ENCODE measurements at regions not wholly inside any gene's neighbourhood (a gene's known extent, or its start where the extent isn't known, plus 50 kb on each side); places are given as distances from the start of the nearest gene placed in this dataset.

- DNase-seq, result peak; percentile 7 to 25
These were observed 249.2 kb upstream of the RPS6KA3 start for GRCh38 chrX:20515841-20516461.

GRCh38 chrX:20514358-20514757 lies 247.6 kb upstream of the RPS6KA3 start:
- DNase-seq, result no peak

GRCh38 chrX:20513185-20513584 lies 246.5 kb upstream of the RPS6KA3 start:
- no peak for DNase-seq

DNA sequence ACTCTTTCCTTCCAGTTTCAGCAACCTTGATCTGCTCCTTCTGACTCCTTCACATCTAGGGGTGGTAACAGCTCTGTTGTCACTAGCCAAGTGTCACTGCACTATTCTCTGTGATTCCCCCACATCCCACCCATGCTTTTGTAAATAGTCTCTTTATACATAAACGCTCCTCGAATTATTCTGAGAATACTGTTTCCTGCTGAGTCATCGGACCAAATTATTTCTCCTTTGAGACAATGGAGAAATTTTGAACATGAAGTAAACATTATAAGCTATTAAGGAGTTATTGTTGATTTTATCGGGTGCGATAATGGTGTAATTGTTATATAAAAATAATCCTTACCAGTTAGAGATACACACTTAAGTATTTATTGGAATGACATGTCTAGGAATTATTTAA lies 245.1 kb upstream of the RPS6KA3 start:
- no peak for DNase-seq

- DNase-seq, result no peak
These were observed 241.4 kb upstream of the RPS6KA3 start for GRCh38 chrX:20507901-20508620.

DNA sequence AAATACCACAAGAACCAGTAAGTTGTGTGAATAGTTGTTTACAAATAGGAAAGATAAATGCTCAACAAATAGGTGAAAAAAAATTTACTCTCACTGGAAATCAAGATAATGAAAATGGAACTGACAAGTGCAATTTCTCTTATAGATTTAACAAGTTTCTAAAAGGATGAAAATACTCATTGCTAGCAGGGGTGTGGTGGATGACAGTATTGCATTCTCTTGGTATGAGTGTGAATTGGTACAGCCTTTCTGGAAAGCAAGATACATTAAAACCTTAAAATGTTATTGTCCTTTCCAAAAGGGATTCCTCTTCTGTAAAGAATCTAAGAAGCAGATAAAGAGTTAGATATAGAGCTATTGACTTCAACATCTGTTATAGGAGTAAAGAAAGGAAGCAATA lies 240.0 kb upstream of the RPS6KA3 start:
- DNase-seq, result no peak

DNA sequence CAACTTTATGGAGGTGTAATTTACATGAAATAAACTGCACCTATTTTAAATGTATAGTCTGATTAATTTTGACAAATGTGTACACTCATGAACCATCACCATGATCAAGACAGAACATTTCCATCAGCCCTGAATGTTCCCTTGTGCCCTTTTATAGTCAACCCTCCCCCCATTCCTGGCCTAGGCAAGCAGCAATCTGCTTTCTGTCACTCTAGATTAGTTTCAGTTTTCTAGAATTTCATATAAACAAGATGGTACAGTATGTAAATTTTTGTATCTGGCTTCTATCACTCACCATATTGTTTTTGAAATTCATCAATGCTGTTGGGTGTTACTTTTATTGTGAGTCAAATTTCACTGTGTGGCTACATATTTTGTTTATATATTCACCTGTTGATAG lies 234.2 kb upstream of the RPS6KA3 start:
- no peak for DNase-seq

GRCh38 chrX:20500171-20500865 lies 233.6 kb upstream of the RPS6KA3 start:
- peak; percentile 10 to 13 for DNase-seq

- DNase-seq, result no peak
These were observed 233.1 kb upstream of the RPS6KA3 start for GRCh38 chrX:20499763-20500162.

- DNase-seq, result no peak
These were observed 232.3 kb upstream of the RPS6KA3 start for GRCh38 chrX:20498851-20499635.

DNA sequence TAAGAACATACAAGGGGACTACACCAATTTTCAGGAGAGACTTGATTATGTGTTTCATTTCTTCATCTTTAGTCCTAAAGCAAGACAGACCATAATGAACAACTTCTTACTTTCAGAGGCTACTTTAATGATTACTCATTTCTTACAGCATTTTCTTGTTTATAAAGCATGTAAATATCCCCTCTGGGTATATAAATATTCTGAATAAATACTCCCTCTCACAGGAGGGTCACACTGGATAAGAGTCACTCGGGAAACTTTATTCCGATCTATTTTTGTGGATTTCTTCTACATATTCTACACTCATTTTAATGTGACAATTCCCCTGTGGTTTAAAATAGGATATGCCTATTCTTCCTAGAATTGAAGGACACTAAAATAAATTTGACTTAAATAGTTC lies 228.9 kb upstream of the RPS6KA3 start:
- no peak for DNase-seq

GRCh38 chrX:20488473-20488872 lies 221.8 kb upstream of the RPS6KA3 start:
- no peak for DNase-seq

DNA sequence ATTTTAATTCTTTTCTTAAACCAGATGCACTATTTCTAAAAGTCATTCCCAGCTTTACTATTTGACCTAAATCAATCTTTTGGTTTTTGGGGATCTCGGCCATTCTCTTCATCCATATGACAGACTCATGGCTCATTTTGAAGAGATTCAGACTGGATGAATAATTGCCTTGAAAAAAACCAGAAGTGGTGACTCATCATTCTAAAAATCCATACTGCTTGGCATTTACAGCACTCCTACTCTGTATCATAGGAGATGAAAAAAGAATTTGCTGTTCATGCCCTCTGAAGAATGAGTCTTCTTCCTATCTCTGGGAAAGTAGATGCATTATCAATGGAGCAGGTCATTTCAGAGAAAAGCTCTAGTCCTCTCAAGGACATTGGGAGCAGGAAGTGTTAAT lies 220.5 kb upstream of the RPS6KA3 start:
- no peak for DNase-seq

DNA sequence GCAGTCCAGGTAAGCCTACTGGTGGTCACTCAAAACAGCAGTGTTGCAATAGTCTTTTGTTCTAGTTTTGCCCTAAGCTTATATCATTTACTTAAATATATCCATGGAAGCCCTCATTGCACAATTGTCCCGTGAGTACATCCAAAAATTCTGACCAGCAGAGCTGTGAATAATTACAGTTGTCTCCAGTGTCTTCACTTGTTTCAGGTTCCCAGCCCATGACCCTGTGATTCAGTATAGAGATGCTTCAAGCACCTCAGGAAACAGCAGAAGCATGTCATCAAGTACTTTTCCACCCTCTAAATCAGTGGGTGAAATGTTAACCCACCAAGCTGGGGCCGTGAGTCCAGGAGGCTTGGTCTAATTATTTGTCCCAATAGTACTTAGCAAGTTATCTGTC lies 214.9 kb upstream of the RPS6KA3 start:
- no peak for DNase-seq

GRCh38 chrX:20479896-20480295 lies 213.2 kb upstream of the RPS6KA3 start:
- DNase-seq, result no peak

DNA sequence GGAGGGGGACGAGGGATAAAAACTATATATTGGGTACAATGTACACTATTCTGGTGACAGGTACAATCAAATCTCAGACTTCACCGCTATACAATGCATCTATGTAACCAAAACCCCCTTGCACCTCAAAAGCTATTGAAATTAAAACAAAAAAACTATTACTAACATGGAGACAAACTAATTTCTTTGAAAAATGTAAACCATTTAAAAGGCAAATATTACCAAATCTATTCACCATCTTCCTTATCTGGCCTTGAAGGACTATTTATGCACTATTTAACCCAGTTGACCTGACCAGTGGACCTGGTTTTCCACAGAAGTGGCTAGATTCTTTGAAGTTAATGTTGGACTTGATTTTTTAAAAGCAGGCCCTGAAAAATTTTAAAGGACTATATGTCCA lies 212.3 kb upstream of the RPS6KA3 start:
- no peak for DNase-seq

DNA sequence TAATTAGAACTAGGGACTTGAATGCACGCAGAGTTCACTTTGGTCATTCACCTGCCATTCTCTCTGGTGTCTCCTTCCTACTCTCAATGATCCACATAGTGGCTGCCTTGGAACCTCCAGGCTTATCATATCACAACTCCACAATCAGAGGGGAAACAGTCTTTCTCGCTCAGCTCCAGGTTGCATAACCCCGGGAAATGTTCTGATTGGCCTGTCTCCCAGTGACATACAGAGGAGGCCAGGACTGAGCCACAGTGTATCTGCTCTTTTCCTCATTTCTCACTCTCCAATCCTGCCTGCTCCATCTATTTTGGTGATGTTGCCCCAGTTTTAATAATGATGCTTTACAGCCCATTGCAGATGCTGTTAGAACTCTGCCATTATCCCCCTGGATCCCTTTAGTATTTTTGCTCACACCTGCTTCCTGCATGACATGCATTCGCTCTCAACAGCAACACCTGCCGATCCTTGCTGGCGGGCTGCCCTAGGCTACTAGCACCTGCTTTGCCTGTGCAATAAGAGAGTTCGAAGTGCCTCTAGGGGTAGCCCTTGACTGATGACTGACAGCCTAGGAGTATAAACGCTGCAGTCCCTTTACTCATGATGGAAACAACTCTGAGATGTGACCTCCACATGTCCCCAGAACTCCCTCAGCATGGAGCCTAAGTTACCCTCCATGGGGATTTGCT lies 211.3 kb upstream of the RPS6KA3 start:
- no peak for DNase-seq

DNA sequence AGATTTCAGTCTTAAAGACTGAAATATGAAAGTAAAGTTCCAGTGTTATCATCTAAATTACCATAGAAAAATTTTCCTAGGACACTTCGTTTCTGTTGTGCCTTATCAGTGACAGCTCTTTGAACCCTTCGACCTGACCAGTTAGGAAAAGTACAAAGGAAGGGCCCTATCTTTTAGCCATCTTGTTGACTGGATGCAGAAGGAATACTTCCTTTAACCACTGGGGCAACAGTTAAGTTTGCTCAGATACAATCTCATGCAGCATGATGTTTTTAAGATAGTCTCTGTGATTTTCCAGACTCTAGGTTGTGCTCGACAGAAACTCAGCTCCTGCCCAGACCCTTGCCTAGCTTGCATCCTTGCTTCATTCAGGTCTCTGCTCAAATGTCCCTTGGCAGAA lies 210.5 kb upstream of the RPS6KA3 start:
- DNase-seq, result no peak

GRCh38 chrX:20472620-20473258 lies 206.0 kb upstream of the RPS6KA3 start:
- DNase-seq, result no peak

DNA sequence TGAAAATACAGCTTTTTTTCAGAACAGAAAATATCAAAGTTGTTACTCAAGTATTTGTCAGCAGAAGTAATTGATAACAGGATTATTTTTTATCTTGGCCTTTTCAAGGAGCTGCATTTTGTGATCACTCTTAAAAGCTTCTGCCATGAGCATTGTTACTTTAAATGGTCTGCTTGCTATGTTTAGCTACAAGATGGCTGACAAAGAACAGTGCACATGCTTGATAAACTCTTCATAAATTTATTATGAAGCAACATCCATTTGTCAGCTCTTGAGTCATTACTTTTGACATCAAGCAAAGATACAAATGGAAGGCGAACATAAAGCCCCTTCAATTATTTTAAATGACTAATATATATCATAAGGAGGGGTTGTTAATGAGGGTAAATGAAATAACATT lies 205.4 kb upstream of the RPS6KA3 start:
- DNase-seq, result no peak

DNA sequence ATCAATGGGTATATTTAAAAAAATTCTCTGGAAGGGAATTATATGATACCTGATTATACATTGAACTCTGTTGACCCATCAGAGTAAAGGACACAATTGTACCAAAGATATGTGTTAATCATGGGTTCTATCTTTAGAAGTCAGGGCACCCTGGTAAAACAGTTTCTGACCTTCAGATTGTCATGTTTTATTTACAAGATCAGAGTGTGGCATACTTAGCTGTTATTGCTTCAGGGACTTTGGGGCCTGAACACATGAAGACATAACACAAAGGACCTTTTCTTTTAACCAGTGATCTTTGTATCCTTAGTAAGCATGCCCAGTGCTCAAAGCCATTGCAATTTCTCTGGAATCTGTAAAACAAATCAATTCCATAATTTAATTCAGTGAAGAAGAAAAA lies 204.8 kb upstream of the RPS6KA3 start:
- DNase-seq, result no peak

Measured in activated CD4-positive, alpha-beta T cell treated with anti-CD3 and anti-CD28 coated beads, Interleukin-2, amount 50 U/mL, for 48 hours (primary cell).